ENCODE measurements at regions not wholly inside any gene's neighbourhood (a gene's known extent, or its start where the extent isn't known, plus 50 kb on each side); places are given as distances from the start of the nearest gene placed in this dataset.

GRCh38 chr20:11443382-11444119, 474.1 kb upstream of the BTBD3 start:
- TF ChIP-seq RAD21 (IDR thresholded peaks at IDR 0.05 in 1 of 2, conservative IDR thresholded peaks at IDR 0.05 in 1 of 2; ENCODE audit: low read depth in 2 of 2, low read length in 2 of 2) (no peak), TAF1 (IDR thresholded peaks at IDR 0.05; ENCODE audit: low read depth, low read length) (no peak), MAX (IDR thresholded peaks at IDR 0.05) (no peak), CHD2 (IDR thresholded peaks at IDR 0.05; ENCODE audit: low read length) (no peak), USF2 (IDR thresholded peaks at IDR 0.05; ENCODE audit: low read length) (no peak), MAFK (IDR thresholded peaks at IDR 0.05; ENCODE audit: low read depth, low read length) (no peak), CTCF (IDR thresholded peaks at IDR 0.05; ENCODE audit: control extremely low read depth in 1 of 3, insufficient read depth in 1 of 3, low read depth in 1 of 3, low read length in 3 of 3) (no peak), PHF8 (conservative IDR thresholded peaks at IDR 0.05; ENCODE audit: low read depth, low read length) (no peak), RXRA (IDR thresholded peaks at IDR 0.05; ENCODE audit: insufficient read depth, low read depth, low read length) (no peak), SP1 (IDR thresholded peaks at IDR 0.05; ENCODE audit: low read depth, low read length) (no peak)

All from H1 (cell line).